DND-41 (cell line): ENCODE measurements at regions not wholly inside any gene's neighbourhood (a gene's known extent, or its start where the extent isn't known, plus 50 kb on each side); places are given as distances from the start of the nearest gene placed in this dataset.

ENCODE experiments used
- CTCF ChIP-seq: IDR thresholded peaks from 2 replicates; pipeline ENCODE4 v1.5.1; 2012; ENCODE audit warnings: borderline replicate concordance, low read length, moderate library complexity, mild to moderate bottlenecking; ENCODE audit not compliant: poor library complexity, severe bottlenecking; ENCODE audit errors: extremely low read depth
- EZH2 ChIP-seq: IDR thresholded peaks from 3 replicates; pipeline ENCODE4 v1.6.1; 2012; ENCODE audit warnings: borderline replicate concordance, low read depth, mild to moderate bottlenecking, moderate library complexity, low read length, inconsistent platforms; ENCODE audit not compliant: severe bottlenecking

DNA sequence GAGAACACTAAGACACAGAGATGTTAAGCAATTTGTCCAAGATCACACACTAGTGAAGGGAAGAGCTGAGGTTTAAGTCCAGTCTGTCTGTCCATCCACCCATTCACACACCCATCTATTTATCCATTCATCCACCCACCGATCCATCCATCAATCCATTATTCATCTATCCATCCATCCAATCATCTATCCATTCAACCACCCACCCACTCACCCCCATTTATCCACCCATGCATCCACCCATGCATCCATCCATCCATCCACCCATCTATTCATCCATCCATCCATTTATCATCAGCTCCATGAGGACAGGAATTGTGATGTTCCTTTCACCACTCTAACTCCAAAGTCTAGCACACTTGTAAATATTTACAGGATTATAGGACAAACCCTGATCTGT is 242.3 kb upstream of the PMEPA1 start:
- TF ChIP-seq CTCF: no peak
- no peak for TF ChIP-seq EZH2
